ENCODE measurements at regions not wholly inside any gene's neighbourhood (a gene's known extent, or its start where the extent isn't known, plus 50 kb on each side); places are given as distances from the start of the nearest gene placed in this dataset.

DNA sequence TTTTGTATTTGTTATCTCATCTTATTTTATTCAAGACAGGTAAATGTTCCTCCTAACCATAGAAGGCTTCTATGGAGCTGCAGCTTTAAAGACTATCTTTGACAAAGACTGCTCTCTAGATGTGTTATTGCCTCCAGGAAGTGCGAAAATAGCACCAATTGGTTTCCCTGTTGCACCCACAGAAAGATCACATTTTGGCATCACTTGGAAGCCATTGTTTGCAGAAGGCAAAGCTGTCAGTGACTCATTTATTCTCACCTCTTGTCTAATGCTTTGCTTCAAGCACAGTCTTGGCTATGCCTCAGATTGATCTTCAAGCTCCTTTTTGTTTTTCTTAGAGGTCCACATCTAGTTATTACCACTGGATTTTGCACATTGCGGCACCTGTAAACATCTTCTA lies 150.3 kb downstream of the PCDH7 start:
- no peak overlapping the region for H3K27ac ChIP-seq

DNA sequence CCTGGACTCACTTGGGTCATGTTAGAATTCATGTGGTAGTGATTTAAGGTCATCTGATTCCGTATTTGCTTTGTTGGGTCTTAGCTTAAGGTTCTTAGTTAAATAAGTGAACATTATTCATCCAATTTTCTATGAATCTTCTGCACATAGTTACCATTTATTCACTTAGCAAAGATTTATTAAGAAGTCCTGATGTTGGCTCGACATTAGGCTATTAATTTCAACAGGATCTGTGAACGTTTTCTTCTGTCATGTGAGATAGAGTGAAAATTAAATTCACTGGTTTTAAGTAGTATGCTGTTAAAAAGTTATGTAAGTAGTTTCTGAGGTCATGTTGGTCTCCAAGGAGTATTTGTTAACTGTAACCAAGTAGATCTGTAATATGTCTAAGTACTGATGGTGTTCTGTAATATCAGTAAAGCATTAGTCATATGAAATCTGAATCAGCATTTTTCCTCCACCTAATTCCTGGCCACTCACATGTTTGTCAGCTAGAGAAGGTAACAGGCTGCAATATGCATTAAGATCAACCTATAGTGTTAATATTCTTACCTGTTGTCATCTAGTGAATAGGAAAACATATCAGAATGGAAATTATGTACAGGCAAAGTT lies 155.6 kb downstream of the PCDH7 start:
- TF ChIP-seq ZFX (IDR thresholded peaks at IDR 0.05; ENCODE audit: borderline replicate concordance) = no peak
- TF ChIP-seq, protein P1, sequence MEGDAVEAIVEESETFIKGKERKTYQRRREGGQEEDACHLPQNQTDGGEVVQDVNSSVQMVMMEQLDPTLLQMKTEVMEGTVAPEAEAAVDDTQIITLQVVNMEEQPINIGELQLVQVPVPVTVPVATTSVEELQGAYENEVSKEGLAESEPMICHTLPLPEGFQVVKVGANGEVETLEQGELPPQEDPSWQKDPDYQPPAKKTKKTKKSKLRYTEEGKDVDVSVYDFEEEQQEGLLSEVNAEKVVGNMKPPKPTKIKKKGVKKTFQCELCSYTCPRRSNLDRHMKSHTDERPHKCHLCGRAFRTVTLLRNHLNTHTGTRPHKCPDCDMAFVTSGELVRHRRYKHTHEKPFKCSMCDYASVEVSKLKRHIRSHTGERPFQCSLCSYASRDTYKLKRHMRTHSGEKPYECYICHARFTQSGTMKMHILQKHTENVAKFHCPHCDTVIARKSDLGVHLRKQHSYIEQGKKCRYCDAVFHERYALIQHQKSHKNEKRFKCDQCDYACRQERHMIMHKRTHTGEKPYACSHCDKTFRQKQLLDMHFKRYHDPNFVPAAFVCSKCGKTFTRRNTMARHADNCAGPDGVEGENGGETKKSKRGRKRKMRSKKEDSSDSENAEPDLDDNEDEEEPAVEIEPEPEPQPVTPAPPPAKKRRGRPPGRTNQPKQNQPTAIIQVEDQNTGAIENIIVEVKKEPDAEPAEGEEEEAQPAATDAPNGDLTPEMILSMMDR (IDR thresholded peaks at IDR 0.05) = no peak
- H3K27ac ChIP-seq = no peak overlapping the region

More for the DNA sequence above, 150.3 kb downstream of the PCDH7 start:
- TF ChIP-seq ZFX (IDR thresholded peaks at IDR 0.05; ENCODE audit: borderline replicate concordance) = no peak
- TF ChIP-seq, protein P1 (IDR thresholded peaks at IDR 0.05) = no peak

DNA sequence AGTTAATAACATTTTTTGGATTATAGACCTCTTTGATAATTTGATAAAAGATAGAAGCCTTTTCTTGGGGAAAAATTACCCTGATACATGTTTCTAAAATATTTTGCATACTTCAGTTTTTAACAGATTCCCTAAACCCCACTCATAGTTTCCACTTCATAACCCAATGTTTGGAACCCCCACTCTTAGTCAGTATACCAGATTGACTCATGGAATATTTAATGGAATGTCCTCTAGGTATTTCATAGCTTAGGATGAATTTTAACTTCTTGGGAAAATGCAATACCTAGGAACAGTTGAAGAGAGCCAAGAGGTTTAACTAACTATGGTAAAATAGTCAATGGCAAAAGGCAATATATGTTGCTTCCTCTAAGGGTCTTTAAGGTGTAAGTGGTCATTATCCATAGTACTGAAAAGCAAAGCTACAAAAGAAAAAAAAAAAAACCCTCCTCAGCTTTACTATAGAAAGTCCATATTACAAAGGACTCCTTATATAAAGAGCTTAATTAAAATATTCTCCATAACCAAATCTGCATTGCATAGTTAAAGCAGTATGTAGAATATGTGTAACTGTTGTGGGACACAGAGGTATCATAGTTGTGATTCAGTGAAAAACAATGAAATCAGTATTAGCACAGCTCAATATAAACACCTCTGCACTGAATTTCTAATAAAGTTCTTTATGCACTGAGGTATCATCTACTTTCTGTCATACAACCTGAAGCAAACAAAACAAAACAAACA lies 159.9 kb downstream of the PCDH7 start:
- no peak overlapping the region for H3K27ac ChIP-seq
- no peak for TF ChIP-seq ZFX (IDR thresholded peaks at IDR 0.05; ENCODE audit: borderline replicate concordance)
- TF ChIP-seq, protein P1 (IDR thresholded peaks at IDR 0.05) = no peak

DNA sequence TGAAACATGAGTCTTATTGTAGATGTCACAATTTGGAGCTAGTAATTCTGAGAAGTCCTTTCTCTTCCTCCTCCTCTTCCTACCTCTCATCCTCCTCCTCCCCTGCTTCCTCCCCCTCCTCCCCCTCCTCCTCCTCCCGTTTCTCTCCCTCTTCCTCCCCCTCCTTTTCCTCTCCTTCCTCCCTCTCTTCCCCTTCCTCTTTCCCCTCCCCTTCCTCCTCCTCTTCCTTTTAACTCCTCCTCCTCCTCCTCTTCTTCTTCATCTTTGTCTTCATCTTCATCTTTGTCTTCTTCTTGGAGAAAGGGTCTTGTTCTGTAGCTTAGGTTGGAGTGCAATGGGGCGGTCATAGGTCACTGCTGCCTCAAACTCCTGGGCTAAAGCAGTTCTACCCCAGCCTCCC lies 161.8 kb downstream of the PCDH7 start:
- no peak overlapping the region for H3K27ac ChIP-seq
- no peak for TF ChIP-seq ZFX (IDR thresholded peaks at IDR 0.05; ENCODE audit: borderline replicate concordance)
- TF ChIP-seq, protein P1 (IDR thresholded peaks at IDR 0.05) = no peak

DNA sequence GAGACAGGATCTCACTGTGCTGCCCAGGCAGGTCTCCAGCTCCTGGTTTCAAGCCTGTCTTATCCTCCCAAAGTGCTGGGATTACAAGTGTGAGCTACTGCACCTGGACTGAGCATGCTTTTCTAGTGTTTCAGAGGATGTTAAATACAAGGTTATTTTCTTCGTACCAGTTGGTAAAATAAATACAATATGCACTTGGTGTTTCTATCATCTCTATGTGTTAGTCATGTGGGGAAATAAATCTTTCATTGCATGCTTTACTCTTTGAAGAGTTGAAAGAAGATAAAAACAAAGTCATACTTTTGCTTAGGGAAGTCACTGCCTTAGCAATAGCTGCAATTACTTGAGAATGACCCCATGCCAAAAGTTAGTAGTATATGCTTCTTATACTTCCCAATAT lies 162.3 kb downstream of the PCDH7 start:
- TF ChIP-seq, protein P1 (IDR thresholded peaks at IDR 0.05) = no peak
- no peak overlapping the region for H3K27ac ChIP-seq

DNA sequence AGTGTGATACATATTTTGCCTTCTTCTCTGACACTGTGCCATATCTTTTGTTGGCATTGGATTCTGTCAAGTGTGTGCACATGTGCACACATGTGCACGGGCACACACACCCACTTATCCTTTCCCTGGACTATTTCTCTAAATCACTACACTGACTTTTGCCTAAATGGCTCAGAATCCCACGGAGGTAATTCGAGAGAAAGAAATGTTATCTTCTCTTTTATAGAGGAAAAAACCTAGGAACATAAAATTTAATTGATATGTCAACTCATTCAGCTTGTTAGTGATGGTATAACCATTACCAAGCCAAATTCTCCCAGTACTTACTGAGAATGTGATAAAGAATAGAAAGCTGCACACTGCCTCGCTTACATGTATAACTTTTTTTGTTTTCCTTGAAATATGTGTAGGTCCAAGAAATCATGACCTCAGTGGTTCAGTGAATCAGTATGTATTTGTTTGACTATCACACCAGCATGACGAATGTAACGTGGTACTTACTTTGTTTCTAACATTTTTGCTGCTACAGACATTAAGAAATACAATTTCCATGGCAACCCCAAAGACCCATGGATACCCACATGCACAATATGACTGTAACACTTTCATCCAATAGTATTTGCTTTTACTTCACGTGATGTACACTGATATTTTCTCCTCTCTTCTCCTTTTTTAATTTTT lies 163.0 kb downstream of the PCDH7 start:
- TF ChIP-seq ZFX (IDR thresholded peaks at IDR 0.05; ENCODE audit: borderline replicate concordance) = no peak
- TF ChIP-seq, protein P1 (IDR thresholded peaks at IDR 0.05) = no peak
- H3K27ac ChIP-seq = no peak overlapping the region

Data from 22Rv1 (cell line).